H9 (cell line): ENCODE measurements at regions not wholly inside any gene's neighbourhood (a gene's known extent, or its start where the extent isn't known, plus 50 kb on each side); places are given as distances from the start of the nearest gene placed in this dataset.

Experiments used
- DNase-seq: peaks from one replicate; pipeline ENCODE4 v3.0.0-alpha.2; 2017
- H2AFZ ChIP-seq: one replicate; pipeline ENCODE4 v1.6.1; 2013; ENCODE audit warnings: mild to moderate bottlenecking, low read length, control low read depth, moderate library complexity
- H2AK5ac ChIP-seq: 2 replicates; pipeline ENCODE4 v1.6.1; 2013; ENCODE audit warnings: low read length, control low read depth, mixed read lengths; ENCODE audit not compliant: insufficient read length
- H2BK120ac ChIP-seq: one replicate; pipeline ENCODE4 v1.6.1; 2013; ENCODE audit warnings: low read depth, mild to moderate bottlenecking, low read length, control low read depth, inconsistent platforms; ENCODE audit not compliant: poor library complexity, severe bottlenecking
- H2BK12ac ChIP-seq: 2 replicates; pipeline ENCODE4 v1.6.1; 2013; ENCODE audit warnings: low read length, control low read depth, mixed read lengths, low read depth; ENCODE audit not compliant: insufficient read length
- H2BK15ac ChIP-seq: 2 replicates; pipeline ENCODE4 v1.6.1; 2013; ENCODE audit warnings: low read depth, low read length, control low read depth
- H2BK20ac ChIP-seq: one replicate; pipeline ENCODE4 v1.6.1; 2013; ENCODE audit warnings: low read depth, mild to moderate bottlenecking, low read length, control low read depth, inconsistent platforms; ENCODE audit not compliant: poor library complexity, severe bottlenecking
- H2BK5ac ChIP-seq: 2 replicates; pipeline ENCODE4 v1.6.1; 2013; ENCODE audit warnings: low read length, control low read depth, mixed read lengths; ENCODE audit not compliant: insufficient read length
- H3K14ac ChIP-seq: 2 replicates; pipeline ENCODE4 v1.6.1; 2013; ENCODE audit warnings: low read length, control low read depth; ENCODE audit not compliant: insufficient read depth
- H3K18ac ChIP-seq: 2 replicates; pipeline ENCODE4 v1.6.1; 2013; ENCODE audit warnings: low read depth, mild to moderate bottlenecking, mixed read lengths, low read length, control low read depth; ENCODE audit not compliant: insufficient read length
- H3K23ac ChIP-seq: 2 replicates; pipeline ENCODE4 v1.6.1; 2013; ENCODE audit warnings: low read length, control low read depth, mixed read lengths, low read depth; ENCODE audit not compliant: insufficient read length
- H3K23me2 ChIP-seq: 2 replicates; pipeline ENCODE4 v1.6.1; 2013; ENCODE audit warnings: low read depth, mild to moderate bottlenecking, mixed read lengths, low read length, control low read depth; ENCODE audit not compliant: insufficient read length, poor library complexity, severe bottlenecking
- H3K27ac ChIP-seq: 2 replicates; pipeline ENCODE4 v1.5.1; 2013; ENCODE audit warnings: low read length, control low read depth, mixed read lengths, low read depth; ENCODE audit not compliant: insufficient read length
- H3K27me3 ChIP-seq: 2 replicates; pipeline ENCODE4 v1.6.1; 2013; ENCODE audit warnings: low read length, control low read depth, inconsistent platforms; ENCODE audit not compliant: insufficient read depth
- H3K4ac ChIP-seq: 2 replicates; pipeline ENCODE4 v1.6.1; 2013; ENCODE audit warnings: low read depth, mild to moderate bottlenecking, control low read depth, inconsistent platforms, low read length, moderate library complexity
- H3K4me1 ChIP-seq: 2 replicates; pipeline ENCODE4 v1.6.1; 2013; ENCODE audit warnings: low read length, control low read depth, inconsistent platforms; ENCODE audit not compliant: insufficient read depth
- H3K4me2 ChIP-seq: 2 replicates; pipeline ENCODE4 v1.6.1; 2013; ENCODE audit warnings: low read length, control low read depth, mixed read lengths; ENCODE audit not compliant: insufficient read length, insufficient read depth
- H3K56ac ChIP-seq: 2 replicates; pipeline ENCODE4 v1.6.1; 2013; ENCODE audit warnings: low read depth, mild to moderate bottlenecking, mixed read lengths, low read length, control low read depth; ENCODE audit not compliant: insufficient read length
- H3K79me1 ChIP-seq: 2 replicates; pipeline ENCODE4 v1.6.1; 2013; ENCODE audit warnings: low read depth, mild to moderate bottlenecking, moderate library complexity, low read length, control low read depth, inconsistent platforms; ENCODE audit not compliant: insufficient read depth, poor library complexity, severe bottlenecking
- H3K79me2 ChIP-seq: 2 replicates; pipeline ENCODE4 v1.6.1; 2013; ENCODE audit warnings: low read length, control low read depth, inconsistent platforms; ENCODE audit not compliant: insufficient read depth
- H3K9ac ChIP-seq: 2 replicates; pipeline ENCODE4 v1.6.1; 2013; ENCODE audit warnings: low read length, control low read depth, mixed read lengths; ENCODE audit not compliant: insufficient read length; ENCODE audit errors: extremely low read depth
- H3K9me3 ChIP-seq: one replicate; pipeline ENCODE4 v1.6.1; 2013; ENCODE audit warnings: low read depth, low read length, inconsistent platforms; ENCODE audit not compliant: control insufficient read depth
- H3T11ph ChIP-seq: one replicate; pipeline ENCODE4 v1.6.1; 2013; ENCODE audit warnings: mild to moderate bottlenecking, low read length, control low read depth, inconsistent platforms
- H4K20me1 ChIP-seq: one replicate; pipeline ENCODE4 v1.6.1; 2013; ENCODE audit not compliant: control insufficient read depth, insufficient read length, insufficient read depth
- H4K5ac ChIP-seq: 2 replicates; pipeline ENCODE4 v1.6.1; 2013; ENCODE audit warnings: low read depth, mild to moderate bottlenecking, mixed read lengths, low read length, control low read depth; ENCODE audit not compliant: insufficient read length
- H4K8ac ChIP-seq: replicated peaks from 2 replicates; pipeline ENCODE4 v1.6.1; 2013; ENCODE audit warnings: low read length, control low read depth, mixed read lengths, low read depth; ENCODE audit not compliant: insufficient read length
- H4K91ac ChIP-seq: 2 replicates; pipeline ENCODE4 v1.6.1; 2013; ENCODE audit warnings: low read depth, mild to moderate bottlenecking, moderate library complexity, mixed read lengths, low read length, control low read depth; ENCODE audit not compliant: insufficient read length
- H3K27ac Mint-ChIP-seq, 3 experiments: 2 replicates in 2 of 3; 3 replicates in 1 of 3; pipeline ENCODE4 v1.8.0; 2020 to 2021; ENCODE audit warnings: mixed read lengths in 3 of 3, mild to moderate bottlenecking in 1 of 3, moderate library complexity in 1 of 3
- H3K27me3 Mint-ChIP-seq: 2 replicates; pipeline ENCODE4 v1.8.0; 2021; ENCODE audit warnings: low read depth, mild to moderate bottlenecking, moderate library complexity, mixed read lengths
- H3K36me3 Mint-ChIP-seq, 3 experiments: 2 replicates in 2 of 3; 3 replicates in 1 of 3; pipeline ENCODE4 v1.8.0; 2020 to 2021; ENCODE audit warnings: low read depth in 3 of 3, mixed read lengths in 3 of 3; ENCODE audit not compliant: insufficient read depth in 1 of 3
- H3K4me1 Mint-ChIP-seq, 2 experiments: 2 replicates each; pipeline ENCODE4 v1.8.0; 2020; ENCODE audit warnings: mixed read lengths in 2 of 2
- H3K4me3 Mint-ChIP-seq, 2 experiments: 2 replicates in 1 of 2; 3 replicates in 1 of 2; pipeline ENCODE4 v1.8.0; 2020 to 2021; ENCODE audit warnings: mild to moderate bottlenecking in 2 of 2, mixed read lengths in 2 of 2, moderate library complexity in 1 of 2
- H3K9me3 Mint-ChIP-seq, 2 experiments: 2 replicates in 1 of 2; 3 replicates in 1 of 2; pipeline ENCODE4 v1.8.0; 2020; ENCODE audit warnings: mild to moderate bottlenecking in 2 of 2, mixed read lengths in 2 of 2, moderate library complexity in 1 of 2
- WGBS: extraction: QIAGEN DNeasy Blood & Tissue Kit; methylation state at CpG from one replicate; pipeline ENCODE4 v1.1.7; 2013; ENCODE audit warnings: missing lambda C conversion rate, low lambda C conversion rate, mixed read lengths; ENCODE audit not compliant: insufficient read length; ENCODE audit errors: extremely low coverage; 5-methylcytosine and 5-hydroxymethylcytosine counted together
- TF ChIP-seq, protein P1 (sequence below): fragments of 200-600 bp; sonication (generic); conservative IDR thresholded peaks from 3 replicates; pipeline ENCODE4 v1.8.0; 2021; ENCODE audit warnings: antibody characterized with exemption, mild to moderate bottlenecking

DNA sequence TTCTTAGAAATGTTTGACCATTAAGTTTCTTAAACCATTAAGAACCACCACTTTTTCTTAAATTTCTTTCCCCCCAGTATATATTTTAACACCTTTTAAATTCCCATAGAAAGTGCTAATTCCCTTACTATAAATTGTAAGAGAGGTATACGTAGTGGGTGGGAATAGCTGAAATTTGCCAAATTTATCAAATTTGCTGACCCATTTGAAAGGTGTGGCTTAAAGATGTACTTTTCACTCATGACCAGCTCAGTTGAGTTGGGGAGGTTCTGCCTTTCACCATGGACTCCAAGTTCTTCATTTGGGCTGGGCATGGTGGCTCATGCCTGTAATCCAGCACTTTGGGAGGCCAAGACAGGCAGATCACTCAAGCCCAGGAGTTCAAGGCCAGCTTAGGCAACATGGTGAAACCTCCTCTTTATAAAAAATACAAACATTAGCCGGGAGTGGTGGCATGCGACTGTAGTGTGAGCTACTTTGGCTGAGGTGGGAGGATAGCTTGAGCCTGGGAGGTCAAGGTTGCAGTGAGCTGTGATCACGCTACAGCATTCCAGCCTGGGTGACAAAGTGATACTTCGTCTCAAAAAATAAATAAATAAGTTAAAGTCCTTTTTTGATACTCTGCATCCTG, 133.2 kb downstream of the MRPL57 start:
- Histone ChIP-seq H3K18ac (no peak overlapping the region), H3K9me3 (no peaks in the 10 kb centered on the region), H3T11ph (no peak overlapping the region), H2BK12ac (no peak overlapping the region), H2AK5ac (no peak overlapping the region), H2BK15ac (no peak overlapping the region), H4K8ac (no peak overlapping the region), H3K23ac (no peak overlapping the region), H3K27ac (no peak overlapping the region), H3K79me1 (no peaks in the 10 kb centered on the region), H2AFZ (no peak overlapping the region), H3K4me2 (no peak overlapping the region), H2BK20ac (no peak overlapping the region), H3K79me2 (no peaks in the 10 kb centered on the region), H2BK5ac (no peak overlapping the region), H2BK120ac (no peak overlapping the region), H3K4me1 (no peaks in the 10 kb centered on the region), H3K23me2 (no peaks in the 10 kb centered on the region), H3K9ac (no peak overlapping the region), H3K27me3 (no peaks in the 10 kb centered on the region), H4K20me1 (no peaks in the 10 kb centered on the region), H3K4ac (no peak overlapping the region), H3K14ac (no peak overlapping the region), H3K56ac (no peak overlapping the region), H4K91ac (no peak overlapping the region), H4K5ac (no peak overlapping the region)
- WGBS: no CpG with 5 or more reads among the region's 5 CpGs
- DNase-seq: no peak
- no peaks in the 10 kb centered on the region for H3K36me3 Mint-ChIP-seq
- no peaks in the 10 kb centered on the region for H3K9me3 Mint-ChIP-seq
- peaks cover 17 to 19% of the 10 kb centered on the region in 2 experiments for H3K4me1 Mint-ChIP-seq
- no peak overlapping the region for H3K27ac Mint-ChIP-seq
- no peak overlapping the region for H3K4me3 Mint-ChIP-seq
- H3K27me3 Mint-ChIP-seq: no peaks in the 10 kb centered on the region; the same call in 1 of the 2 replicates
- TF ChIP-seq, protein P1, sequence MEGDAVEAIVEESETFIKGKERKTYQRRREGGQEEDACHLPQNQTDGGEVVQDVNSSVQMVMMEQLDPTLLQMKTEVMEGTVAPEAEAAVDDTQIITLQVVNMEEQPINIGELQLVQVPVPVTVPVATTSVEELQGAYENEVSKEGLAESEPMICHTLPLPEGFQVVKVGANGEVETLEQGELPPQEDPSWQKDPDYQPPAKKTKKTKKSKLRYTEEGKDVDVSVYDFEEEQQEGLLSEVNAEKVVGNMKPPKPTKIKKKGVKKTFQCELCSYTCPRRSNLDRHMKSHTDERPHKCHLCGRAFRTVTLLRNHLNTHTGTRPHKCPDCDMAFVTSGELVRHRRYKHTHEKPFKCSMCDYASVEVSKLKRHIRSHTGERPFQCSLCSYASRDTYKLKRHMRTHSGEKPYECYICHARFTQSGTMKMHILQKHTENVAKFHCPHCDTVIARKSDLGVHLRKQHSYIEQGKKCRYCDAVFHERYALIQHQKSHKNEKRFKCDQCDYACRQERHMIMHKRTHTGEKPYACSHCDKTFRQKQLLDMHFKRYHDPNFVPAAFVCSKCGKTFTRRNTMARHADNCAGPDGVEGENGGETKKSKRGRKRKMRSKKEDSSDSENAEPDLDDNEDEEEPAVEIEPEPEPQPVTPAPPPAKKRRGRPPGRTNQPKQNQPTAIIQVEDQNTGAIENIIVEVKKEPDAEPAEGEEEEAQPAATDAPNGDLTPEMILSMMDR: no peak
